H9 (cell line): ENCODE measurements at regions not wholly inside any gene's neighbourhood (a gene's known extent, or its start where the extent isn't known, plus 50 kb on each side); places are given as distances from the start of the nearest gene placed in this dataset.

Experiments used
- DNase-seq: peaks from one replicate; pipeline ENCODE4 v3.0.0-alpha.2; 2017
- H2AFZ ChIP-seq: one replicate; pipeline ENCODE4 v1.6.1; 2013; ENCODE audit warnings: mild to moderate bottlenecking, low read length, control low read depth, moderate library complexity
- H2AK5ac ChIP-seq: 2 replicates; pipeline ENCODE4 v1.6.1; 2013; ENCODE audit warnings: low read length, control low read depth, mixed read lengths; ENCODE audit not compliant: insufficient read length
- H2BK120ac ChIP-seq: one replicate; pipeline ENCODE4 v1.6.1; 2013; ENCODE audit warnings: low read depth, mild to moderate bottlenecking, low read length, control low read depth, inconsistent platforms; ENCODE audit not compliant: poor library complexity, severe bottlenecking
- H2BK12ac ChIP-seq: 2 replicates; pipeline ENCODE4 v1.6.1; 2013; ENCODE audit warnings: low read length, control low read depth, mixed read lengths, low read depth; ENCODE audit not compliant: insufficient read length
- H2BK15ac ChIP-seq: 2 replicates; pipeline ENCODE4 v1.6.1; 2013; ENCODE audit warnings: low read depth, low read length, control low read depth
- H2BK20ac ChIP-seq: one replicate; pipeline ENCODE4 v1.6.1; 2013; ENCODE audit warnings: low read depth, mild to moderate bottlenecking, low read length, control low read depth, inconsistent platforms; ENCODE audit not compliant: poor library complexity, severe bottlenecking
- H2BK5ac ChIP-seq: 2 replicates; pipeline ENCODE4 v1.6.1; 2013; ENCODE audit warnings: low read length, control low read depth, mixed read lengths; ENCODE audit not compliant: insufficient read length
- H3K14ac ChIP-seq: 2 replicates; pipeline ENCODE4 v1.6.1; 2013; ENCODE audit warnings: low read length, control low read depth; ENCODE audit not compliant: insufficient read depth
- H3K18ac ChIP-seq: 2 replicates; pipeline ENCODE4 v1.6.1; 2013; ENCODE audit warnings: low read depth, mild to moderate bottlenecking, mixed read lengths, low read length, control low read depth; ENCODE audit not compliant: insufficient read length
- H3K23ac ChIP-seq: 2 replicates; pipeline ENCODE4 v1.6.1; 2013; ENCODE audit warnings: low read length, control low read depth, mixed read lengths, low read depth; ENCODE audit not compliant: insufficient read length
- H3K23me2 ChIP-seq: 2 replicates; pipeline ENCODE4 v1.6.1; 2013; ENCODE audit warnings: low read depth, mild to moderate bottlenecking, mixed read lengths, low read length, control low read depth; ENCODE audit not compliant: insufficient read length, poor library complexity, severe bottlenecking
- H3K27ac ChIP-seq: 2 replicates; pipeline ENCODE4 v1.5.1; 2013; ENCODE audit warnings: low read length, control low read depth, mixed read lengths, low read depth; ENCODE audit not compliant: insufficient read length
- H3K27me3 ChIP-seq: 2 replicates; pipeline ENCODE4 v1.6.1; 2013; ENCODE audit warnings: low read length, control low read depth, inconsistent platforms; ENCODE audit not compliant: insufficient read depth
- H3K4ac ChIP-seq: 2 replicates; pipeline ENCODE4 v1.6.1; 2013; ENCODE audit warnings: low read depth, mild to moderate bottlenecking, control low read depth, inconsistent platforms, low read length, moderate library complexity
- H3K4me1 ChIP-seq: 2 replicates; pipeline ENCODE4 v1.6.1; 2013; ENCODE audit warnings: low read length, control low read depth, inconsistent platforms; ENCODE audit not compliant: insufficient read depth
- H3K4me2 ChIP-seq: 2 replicates; pipeline ENCODE4 v1.6.1; 2013; ENCODE audit warnings: low read length, control low read depth, mixed read lengths; ENCODE audit not compliant: insufficient read length, insufficient read depth
- H3K56ac ChIP-seq: 2 replicates; pipeline ENCODE4 v1.6.1; 2013; ENCODE audit warnings: low read depth, mild to moderate bottlenecking, mixed read lengths, low read length, control low read depth; ENCODE audit not compliant: insufficient read length
- H3K79me1 ChIP-seq: 2 replicates; pipeline ENCODE4 v1.6.1; 2013; ENCODE audit warnings: low read depth, mild to moderate bottlenecking, moderate library complexity, low read length, control low read depth, inconsistent platforms; ENCODE audit not compliant: insufficient read depth, poor library complexity, severe bottlenecking
- H3K79me2 ChIP-seq: 2 replicates; pipeline ENCODE4 v1.6.1; 2013; ENCODE audit warnings: low read length, control low read depth, inconsistent platforms; ENCODE audit not compliant: insufficient read depth
- H3K9ac ChIP-seq: 2 replicates; pipeline ENCODE4 v1.6.1; 2013; ENCODE audit warnings: low read length, control low read depth, mixed read lengths; ENCODE audit not compliant: insufficient read length; ENCODE audit errors: extremely low read depth
- H3K9me3 ChIP-seq: one replicate; pipeline ENCODE4 v1.6.1; 2013; ENCODE audit warnings: low read depth, low read length, inconsistent platforms; ENCODE audit not compliant: control insufficient read depth
- H3T11ph ChIP-seq: one replicate; pipeline ENCODE4 v1.6.1; 2013; ENCODE audit warnings: mild to moderate bottlenecking, low read length, control low read depth, inconsistent platforms
- H4K20me1 ChIP-seq: one replicate; pipeline ENCODE4 v1.6.1; 2013; ENCODE audit not compliant: control insufficient read depth, insufficient read length, insufficient read depth
- H4K5ac ChIP-seq: 2 replicates; pipeline ENCODE4 v1.6.1; 2013; ENCODE audit warnings: low read depth, mild to moderate bottlenecking, mixed read lengths, low read length, control low read depth; ENCODE audit not compliant: insufficient read length
- H4K8ac ChIP-seq: replicated peaks from 2 replicates; pipeline ENCODE4 v1.6.1; 2013; ENCODE audit warnings: low read length, control low read depth, mixed read lengths, low read depth; ENCODE audit not compliant: insufficient read length
- H4K91ac ChIP-seq: 2 replicates; pipeline ENCODE4 v1.6.1; 2013; ENCODE audit warnings: low read depth, mild to moderate bottlenecking, moderate library complexity, mixed read lengths, low read length, control low read depth; ENCODE audit not compliant: insufficient read length
- H3K27ac Mint-ChIP-seq, 3 experiments: 2 replicates in 2 of 3; 3 replicates in 1 of 3; pipeline ENCODE4 v1.8.0; 2020 to 2021; ENCODE audit warnings: mixed read lengths in 3 of 3, mild to moderate bottlenecking in 1 of 3, moderate library complexity in 1 of 3
- H3K27me3 Mint-ChIP-seq: 2 replicates; pipeline ENCODE4 v1.8.0; 2021; ENCODE audit warnings: low read depth, mild to moderate bottlenecking, moderate library complexity, mixed read lengths
- H3K36me3 Mint-ChIP-seq, 3 experiments: 2 replicates in 2 of 3; 3 replicates in 1 of 3; pipeline ENCODE4 v1.8.0; 2020 to 2021; ENCODE audit warnings: low read depth in 3 of 3, mixed read lengths in 3 of 3; ENCODE audit not compliant: insufficient read depth in 1 of 3
- H3K4me1 Mint-ChIP-seq, 2 experiments: 2 replicates each; pipeline ENCODE4 v1.8.0; 2020; ENCODE audit warnings: mixed read lengths in 2 of 2
- H3K4me3 Mint-ChIP-seq, 2 experiments: 2 replicates in 1 of 2; 3 replicates in 1 of 2; pipeline ENCODE4 v1.8.0; 2020 to 2021; ENCODE audit warnings: mild to moderate bottlenecking in 2 of 2, mixed read lengths in 2 of 2, moderate library complexity in 1 of 2
- H3K9me3 Mint-ChIP-seq, 2 experiments: 2 replicates in 1 of 2; 3 replicates in 1 of 2; pipeline ENCODE4 v1.8.0; 2020; ENCODE audit warnings: mild to moderate bottlenecking in 2 of 2, mixed read lengths in 2 of 2, moderate library complexity in 1 of 2
- CTCF ChIP-seq: fragments of 200-600 bp; sonication (generic); conservative IDR thresholded peaks from 3 replicates; pipeline ENCODE4 v1.8.0; 2021; ENCODE audit warnings: antibody characterized with exemption, mild to moderate bottlenecking
- WGBS: extraction: QIAGEN DNeasy Blood & Tissue Kit; methylation state at CpG from one replicate; pipeline ENCODE4 v1.1.7; 2013; ENCODE audit warnings: missing lambda C conversion rate, low lambda C conversion rate, mixed read lengths; ENCODE audit not compliant: insufficient read length; ENCODE audit errors: extremely low coverage; 5-methylcytosine and 5-hydroxymethylcytosine counted together

- no peaks in the 10 kb centered on the region for H3K27me3 Mint-ChIP-seq
- no peak for DNase-seq
- H3K4me2 ChIP-seq: no peak overlapping the region
- H3K27ac ChIP-seq: no peak overlapping the region
- no peak overlapping the region for H3K4ac ChIP-seq
- H3K14ac ChIP-seq: no peak overlapping the region
- no peak for TF ChIP-seq CTCF
- H3K18ac ChIP-seq: no peak overlapping the region
- no peak overlapping the region for H3K23ac ChIP-seq
- H4K8ac ChIP-seq: no peak overlapping the region
- no peak overlapping the region for H2BK15ac ChIP-seq
- H3K9me3 Mint-ChIP-seq: no peaks in the 10 kb centered on the region; a peak in 1 of 5 replicates
- H4K20me1 ChIP-seq: no peaks in the 10 kb centered on the region
- no peak overlapping the region for H4K5ac ChIP-seq
- no peaks in the 10 kb centered on the region for H3K79me2 ChIP-seq
- no peak overlapping the region for H3K27ac Mint-ChIP-seq
- H2AFZ ChIP-seq: no peak overlapping the region
- H3K4me1 ChIP-seq: no peaks in the 10 kb centered on the region
- WGBS: no CpG with 5 or more reads among the region's 1 CpG
- no peak overlapping the region for H2BK20ac ChIP-seq
- no peak overlapping the region for H2AK5ac ChIP-seq
- H2BK120ac ChIP-seq: no peak overlapping the region
- H3T11ph ChIP-seq: no peak overlapping the region
- H4K91ac ChIP-seq: no peak overlapping the region
- no peaks in the 10 kb centered on the region for H3K9me3 ChIP-seq
- H3K56ac ChIP-seq: no peak overlapping the region
- no peaks in the 10 kb centered on the region for H3K27me3 ChIP-seq
- no peaks in the 10 kb centered on the region for H3K4me1 Mint-ChIP-seq
- no peak overlapping the region for H3K4me3 Mint-ChIP-seq
- H2BK12ac ChIP-seq: no peak overlapping the region
- no peaks in the 10 kb centered on the region for H3K23me2 ChIP-seq
- no peaks in the 10 kb centered on the region for H3K36me3 Mint-ChIP-seq
- H3K9ac ChIP-seq: no peak overlapping the region
- no peak overlapping the region for H2BK5ac ChIP-seq
- no peaks in the 10 kb centered on the region for H3K79me1 ChIP-seq
Observed at GRCh38 chr2:82230406-82230805, 1925.9 kb upstream of the LRRTM1 start.
